Neural cell (in vitro differentiated cells): ENCODE measurements at regions not wholly inside any gene's neighbourhood (a gene's known extent, or its start where the extent isn't known, plus 50 kb on each side); places are given as distances from the start of the nearest gene placed in this dataset.

Experiments
- CTCF ChIP-seq: fragments of 450-650 bp; IDR thresholded peaks from 2 replicates; pipeline ENCODE4 v1.5.1; 2014; ENCODE audit warnings: antibody characterized with exemption, mild to moderate bottlenecking, moderate library complexity; ENCODE audit not compliant: poor library complexity, severe bottlenecking
- EP300 ChIP-seq: fragments of 450-650 bp; conservative IDR thresholded peaks from 2 replicates; pipeline ENCODE4 v1.6.1; 2014; ENCODE audit warnings: antibody characterized with exemption, mild to moderate bottlenecking, moderate library complexity; ENCODE audit not compliant: poor library complexity, severe bottlenecking
- EZH2 ChIP-seq: fragments of 200-600, 300-800 bp; shearing (Covaris generic), sonication (generic); IDR thresholded peaks from 2 replicates; pipeline ENCODE4 v1.6.1; 2014; ENCODE audit warnings: antibody characterized with exemption, low read length, borderline replicate concordance, mild to moderate bottlenecking; ENCODE audit not compliant: insufficient read depth, poor library complexity, severe bottlenecking
- MXI1 ChIP-seq: fragments of 450-650 bp; conservative IDR thresholded peaks from 2 replicates; pipeline ENCODE4 v1.6.1; 2014; ENCODE audit warnings: antibody characterized with exemption, mild to moderate bottlenecking; ENCODE audit not compliant: poor library complexity, severe bottlenecking
- POLR2AphosphoS5 ChIP-seq: IDR thresholded peaks from 2 replicates; pipeline ENCODE4 v1.6.1; 2012
- REST ChIP-seq: IDR thresholded peaks from 2 replicates; pipeline ENCODE4 v1.6.1; 2012; ENCODE audit warnings: borderline replicate concordance

- no peak for TF ChIP-seq CTCF
- TF ChIP-seq REST = no peak
- no peak for TF ChIP-seq POLR2AphosphoS5
- TF ChIP-seq MXI1 = no peak
- TF ChIP-seq EZH2 = no peak
- no peak for TF ChIP-seq EP300
Observed at GRCh38 chr17:72454342-72454741, 333.5 kb downstream of the SOX9 start.
